ENCODE measurements at regions not wholly inside any gene's neighbourhood (a gene's known extent, or its start where the extent isn't known, plus 50 kb on each side); places are given as distances from the start of the nearest gene placed in this dataset.

- H3K27me3 ChIP-seq (replicated peaks in 1 of 2; ENCODE audit: control insufficient read depth in 2 of 2, insufficient read depth in 2 of 2, low read length in 1 of 2), result no peaks in the 10 kb centered on the region
- no peak overlapping the region for H3K9ac ChIP-seq (ENCODE audit: control insufficient read depth, insufficient read depth, low read length)
- peaks cover 9% of the 10 kb centered on the region; the same call in 1 of the 2 replicates for H3K4me1 ChIP-seq (ENCODE audit: control insufficient read depth, insufficient read depth, low read length)
- peaks cover 6% of the 10 kb centered on the region; the same call in 2 of the 3 replicates for H3K9me3 ChIP-seq (replicated peaks; ENCODE audit: control insufficient read depth, insufficient read depth, low read length)
- intact Hi-C loops (cut with micrococcal nuclease; ENCODE audit: unreplicated experiment), result loop anchor here (10.0 kb wide), 1 partner anchor 329 kb away; the partner anchor contains the start of gene JARID2
- no peak overlapping the region for H2AFZ ChIP-seq (ENCODE audit: control insufficient read depth, low read depth, low read length)
- H3K79me2 ChIP-seq (ENCODE audit: control insufficient read depth, insufficient read depth, low read length), result no peaks in the 10 kb centered on the region
- BruUV-seq (replicated peaks), result no TSS peak
- no peak overlapping the region for H3K27ac ChIP-seq (ENCODE audit: control insufficient read depth, insufficient read depth)
- RAD21 ChIA-PET (ENCODE audit: unreplicated experiment), result interaction anchor here (0.8 kb wide), 1 partner anchor 46 kb away, joined by 3 read pairs; no protein-coding TSS in a partner anchor
- 86% methylated on average over 36 of the region's 36 CpGs for WGBS (ENCODE audit: insufficient coverage, insufficient replicate concordance, low lambda C conversion rate, missing lambda C conversion rate)
- CTCF ChIA-PET, result interaction anchor here (0.6 to 1.2 kb wide), 3 partner anchors 9 to 78 kb away, joined by 3 read pairs; no protein-coding TSS in a partner anchor
- ATAC-seq (no peak), FAIRE-seq (no peak), DNase-seq (ENCODE audit: low read depth, low spot score) (no peak)
- POLR2A ChIA-PET, result interaction anchor here (0.6 kb wide), 1 partner anchor 331 kb away, joined by 7 read pairs; no protein-coding TSS in a partner anchor
- H3K36me3 ChIP-seq (ENCODE audit: control insufficient read depth in 2 of 2, insufficient read depth in 2 of 2, low read length in 1 of 2), result no peaks in the 10 kb centered on the region
- no peaks in the 10 kb centered on the region for H4K20me1 ChIP-seq (ENCODE audit: control insufficient read depth, insufficient read depth)
- in situ Hi-C loops (cut with MboI), result no loop called here
- SMC1A ChIA-PET (ENCODE audit: uncharacterized antibody, unreplicated experiment), result no interaction called here
- no peak overlapping the region for H3K4me2 ChIP-seq (ENCODE audit: control insufficient read depth, insufficient read depth)
- H3K4me3 ChIP-seq, result no peak overlapping the region
- no peak for TF ChIP-seq STAT1 (conservative IDR thresholded peaks at IDR 0.05)
- TF ChIP-seq IKZF1 (conservative IDR thresholded peaks at IDR 0.05), result no peak
- TF ChIP-seq GABPA (IDR thresholded peaks at IDR 0.05; ENCODE audit: low read depth), result no peak
- no peak for TF ChIP-seq CHD1 (IDR thresholded peaks at IDR 0.05; ENCODE audit: low read depth, low read length)
- TF ChIP-seq SIX5 (IDR thresholded peaks at IDR 0.05; ENCODE audit: low read depth, low read length, severe bottlenecking), result no peak
- no peak for TF ChIP-seq HDGF (IDR thresholded peaks at IDR 0.05)
- TF ChIP-seq POU2F2 (IDR thresholded peaks at IDR 0.05; ENCODE audit: borderline replicate concordance, low read depth, low read length), result no peak
- TF ChIP-seq RFX5 (IDR thresholded peaks at IDR 0.05; ENCODE audit: low read depth, low read length), result no peak
- no peak for TF ChIP-seq LARP7 (IDR thresholded peaks at IDR 0.05)
- no peak for TF ChIP-seq ZNF592 (IDR thresholded peaks at IDR 0.05)
- TF ChIP-seq EP300 (IDR thresholded peaks at IDR 0.05; ENCODE audit: borderline replicate concordance in 1 of 2, control insufficient read depth in 1 of 2, low read depth in 2 of 2, low read length in 2 of 2), result no peak
- TF ChIP-seq SUPT20H (IDR thresholded peaks at IDR 0.05; ENCODE audit: borderline replicate concordance, control insufficient read depth, low read depth, low read length), result no peak
- no peak for TF ChIP-seq REST (IDR thresholded peaks at IDR 0.05; ENCODE audit: low read depth, low read length)
- TF ChIP-seq PKNOX1 (IDR thresholded peaks at IDR 0.05), result no peak
- no peak for TF ChIP-seq SREBF2 (IDR thresholded peaks at IDR 0.05; ENCODE audit: low read length)
Observed at GRCh38 chr6:14915888-14916832, 329.7 kb upstream of the JARID2 start.

Measured in GM12878 (cell line).